Right lobe of liver (tissue), 4 donors: ENCODE measurements at regions not wholly inside any gene's neighbourhood (a gene's known extent, or its start where the extent isn't known, plus 50 kb on each side); places are given as distances from the start of the nearest gene placed in this dataset.

Experiments used
- CTCF ChIP-seq, 4 donors: fragments of 200-600 bp in 3 of 4; fragments of 450-650 bp in 1 of 4; IDR thresholded peaks; one replicate each; pipeline versions ENCODE4 v1.5.1 to v1.8.0; 2016 to 2022; ENCODE audit warnings: antibody characterized with exemption in 4 of 4, mild to moderate bottlenecking in 2 of 4
- POLR2A ChIP-seq: fragments of 450-650 bp; IDR thresholded peaks from one replicate; pipeline ENCODE4 v1.6.1; 2017; ENCODE audit warnings: antibody characterized with exemption, mild to moderate bottlenecking
- donor health status: DM: no; HTN: no; CAD: no.
- donor health status: DM: no; HTN: no; CAD: no.
- donor health status: DM: no; HTN: yes; CAD: no.

GRCh38 chr4:108532738-108533137 is 87.6 kb upstream of the RPL34 start:
- TF ChIP-seq CTCF (IDR thresholded peaks at IDR 0.05) (no peak), POLR2A (no peak)
